ENCODE measurements at regions not wholly inside any gene's neighbourhood (a gene's known extent, or its start where the extent isn't known, plus 50 kb on each side); places are given as distances from the start of the nearest gene placed in this dataset.

DNA sequence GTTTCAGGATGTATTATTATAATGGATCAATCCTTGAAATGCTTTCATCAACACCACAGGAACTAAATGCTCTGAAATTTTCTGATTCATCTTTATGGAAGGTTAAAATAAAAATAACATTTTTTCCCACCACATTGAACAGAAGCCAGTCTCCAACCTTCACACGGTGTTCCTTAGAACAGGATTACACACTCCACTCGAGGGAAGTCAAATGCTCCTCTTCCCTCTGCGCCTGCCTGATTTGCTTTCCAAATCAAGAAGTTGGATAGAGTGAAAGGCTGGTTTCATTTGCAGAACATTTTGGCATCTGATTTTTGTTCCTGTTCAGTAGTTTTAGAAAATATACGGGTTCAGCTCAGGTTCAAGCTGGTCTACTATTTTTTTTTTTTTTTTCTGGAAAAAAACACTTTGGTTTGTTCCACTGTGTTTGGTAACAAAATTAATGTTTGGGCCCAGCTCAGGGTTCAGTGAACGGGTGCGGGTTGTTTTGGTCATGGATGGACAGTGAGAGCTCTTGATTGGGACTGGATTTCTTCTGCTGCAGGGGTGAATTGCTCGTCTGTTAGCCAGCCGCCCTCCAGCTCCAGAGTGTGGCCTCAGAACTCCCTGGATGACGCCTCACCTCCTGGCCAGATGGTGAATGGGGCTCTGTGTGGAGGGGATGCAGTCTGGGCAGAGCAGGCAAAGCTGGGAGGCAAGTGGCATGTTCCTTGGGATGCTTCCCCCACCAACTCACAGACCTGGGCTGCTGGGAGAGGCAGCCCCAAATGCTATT lies 82.4 kb upstream of the STC2 start:
- no peak for TF ChIP-seq EZH2 (IDR thresholded peaks at IDR 0.05)
- TF ChIP-seq EZH2phosphoT487 (IDR thresholded peaks at IDR 0.05): no peak
- TF ChIP-seq, protein P1, sequence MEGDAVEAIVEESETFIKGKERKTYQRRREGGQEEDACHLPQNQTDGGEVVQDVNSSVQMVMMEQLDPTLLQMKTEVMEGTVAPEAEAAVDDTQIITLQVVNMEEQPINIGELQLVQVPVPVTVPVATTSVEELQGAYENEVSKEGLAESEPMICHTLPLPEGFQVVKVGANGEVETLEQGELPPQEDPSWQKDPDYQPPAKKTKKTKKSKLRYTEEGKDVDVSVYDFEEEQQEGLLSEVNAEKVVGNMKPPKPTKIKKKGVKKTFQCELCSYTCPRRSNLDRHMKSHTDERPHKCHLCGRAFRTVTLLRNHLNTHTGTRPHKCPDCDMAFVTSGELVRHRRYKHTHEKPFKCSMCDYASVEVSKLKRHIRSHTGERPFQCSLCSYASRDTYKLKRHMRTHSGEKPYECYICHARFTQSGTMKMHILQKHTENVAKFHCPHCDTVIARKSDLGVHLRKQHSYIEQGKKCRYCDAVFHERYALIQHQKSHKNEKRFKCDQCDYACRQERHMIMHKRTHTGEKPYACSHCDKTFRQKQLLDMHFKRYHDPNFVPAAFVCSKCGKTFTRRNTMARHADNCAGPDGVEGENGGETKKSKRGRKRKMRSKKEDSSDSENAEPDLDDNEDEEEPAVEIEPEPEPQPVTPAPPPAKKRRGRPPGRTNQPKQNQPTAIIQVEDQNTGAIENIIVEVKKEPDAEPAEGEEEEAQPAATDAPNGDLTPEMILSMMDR (IDR thresholded peaks at IDR 0.05): no peak

All from neural progenitor cell (in vitro differentiated cells).